ENCODE measurements at regions not wholly inside any gene's neighbourhood (a gene's known extent, or its start where the extent isn't known, plus 50 kb on each side); places are given as distances from the start of the nearest gene placed in this dataset.

DNA sequence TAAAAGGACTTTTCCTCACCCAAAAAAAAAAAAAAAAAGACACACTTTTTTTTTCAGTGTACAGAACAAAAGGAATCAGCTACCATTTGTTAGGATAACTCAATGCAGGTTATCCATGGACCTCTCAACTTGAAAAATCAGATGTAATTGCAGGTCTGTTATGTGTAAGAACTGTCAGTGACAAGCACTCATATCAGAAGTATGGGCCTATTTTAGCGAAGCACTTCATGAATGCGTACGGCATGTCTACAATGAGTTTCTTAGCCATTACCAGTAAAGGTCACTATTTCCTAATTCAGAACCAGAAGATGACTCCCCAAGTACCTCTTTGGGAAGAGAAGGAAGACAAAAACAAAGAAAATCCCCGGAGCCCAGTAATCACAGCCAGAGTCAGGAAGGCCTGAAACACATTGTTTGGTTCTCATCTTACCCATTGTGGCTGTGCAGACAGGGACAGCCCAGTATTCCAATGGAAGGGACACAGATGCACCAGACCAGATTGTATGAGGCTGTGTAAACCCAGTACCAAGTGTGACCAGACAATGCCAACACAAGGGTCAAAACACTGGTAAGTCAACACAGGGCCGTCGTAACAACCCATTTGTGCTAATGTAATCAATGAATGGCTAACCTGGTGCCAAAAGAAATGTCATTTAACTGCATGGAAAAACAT, 188.0 kb downstream of the PMP22 start:
- TF ChIP-seq, protein P1, sequence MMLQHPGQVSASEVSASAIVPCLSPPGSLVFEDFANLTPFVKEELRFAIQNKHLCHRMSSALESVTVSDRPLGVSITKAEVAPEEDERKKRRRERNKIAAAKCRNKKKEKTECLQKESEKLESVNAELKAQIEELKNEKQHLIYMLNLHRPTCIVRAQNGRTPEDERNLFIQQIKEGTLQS (IDR thresholded peaks at IDR 0.05), result no peak
- TF ChIP-seq SP1 (IDR thresholded peaks at IDR 0.05; ENCODE audit: low read depth) (no peak), CTCF (IDR thresholded peaks at IDR 0.05 in 2 of 3, conservative IDR thresholded peaks at IDR 0.05 in 1 of 3; ENCODE audit: borderline replicate concordance in 1 of 3, insufficient read depth in 1 of 3, low read depth in 2 of 3, low read length in 2 of 3) (no peak), EZH2 (IDR thresholded peaks at IDR 0.05) (no peak), CEBPB (IDR thresholded peaks at IDR 0.05; ENCODE audit: low read depth) (no peak), POLR2A (IDR thresholded peaks at IDR 0.05; ENCODE audit: borderline replicate concordance, extremely low read depth, insufficient read depth, insufficient read length) (no peak), REST (IDR thresholded peaks at IDR 0.05; ENCODE audit: low read depth) (no peak)
